ENCODE measurements at regions not wholly inside any gene's neighbourhood (a gene's known extent, or its start where the extent isn't known, plus 50 kb on each side); places are given as distances from the start of the nearest gene placed in this dataset.

- Mint-ChIP-seq H3K4me3 (no peak overlapping the region), H3K9me3 (peaks cover 0 to 11% (median 9%) of the 10 kb centered on the region in 5 donors), H3K27me3 (no peaks in the 10 kb centered on the region), H3K27ac (no peak overlapping the region), H3K36me3 (no peaks in the 10 kb centered on the region), H3K4me1 (no peaks in the 10 kb centered on the region)
- no peaks in the 10 kb centered on the region for H3K9me3 ChIP-seq (ENCODE audit: low read length)
- no peak overlapping the region for H3K27ac ChIP-seq (ENCODE audit: low read depth, low read length)
- no peak overlapping the region for H3K4me3 ChIP-seq (ENCODE audit: low read length)
- ChIA-PET POLR2A (no interaction called here), CTCF (no interaction called here)
- no peak for DNase-seq
- no peaks in the 10 kb centered on the region for H3K27me3 ChIP-seq (ENCODE audit: insufficient read depth, low read length, poor library complexity, severe bottlenecking)
- H3K4me1 ChIP-seq (ENCODE audit: insufficient read depth, low read length), result no peaks in the 10 kb centered on the region
- H3K36me3 ChIP-seq (ENCODE audit: insufficient read depth, low read length), result no peaks in the 10 kb centered on the region
These were observed 340.4 kb downstream of the SLC6A15 start for GRCh38 chr12:84572196-84572595.

GRCh38 chr12:84562331-84562730, 350.3 kb downstream of the SLC6A15 start:
- peak overlapping the region in 1 of 8 donors; percentile 26 for H3K27ac Mint-ChIP-seq
- DNase-seq, result no peak
- POLR2A ChIA-PET, result no interaction called here
- no peaks in the 10 kb centered on the region for H3K9me3 ChIP-seq (ENCODE audit: low read length)
- no peaks in the 10 kb centered on the region for H3K4me1 ChIP-seq (ENCODE audit: insufficient read depth, low read length)
- H3K4me1 Mint-ChIP-seq, result no peaks in the 10 kb centered on the region
- H3K36me3 Mint-ChIP-seq, result no peaks in the 10 kb centered on the region
- no peak overlapping the region for H3K27ac ChIP-seq (ENCODE audit: low read depth, low read length)
- H3K27me3 ChIP-seq (ENCODE audit: insufficient read depth, low read length, poor library complexity, severe bottlenecking), result no peaks in the 10 kb centered on the region
- H3K4me3 Mint-ChIP-seq, result no peak overlapping the region
- no peak overlapping the region for H3K4me3 ChIP-seq (ENCODE audit: low read length)
- peaks cover under 1 to 21% (median 5%) of the 10 kb centered on the region in 5 donors for H3K9me3 Mint-ChIP-seq
- CTCF ChIA-PET, result no interaction called here
- no peaks in the 10 kb centered on the region for H3K27me3 Mint-ChIP-seq
- no peaks in the 10 kb centered on the region for H3K36me3 ChIP-seq (ENCODE audit: insufficient read depth, low read length)

GRCh38 chr12:84561351-84561750, 351.2 kb downstream of the SLC6A15 start:
- H3K27ac ChIP-seq (ENCODE audit: low read depth, low read length), result no peak overlapping the region
- H3K27ac Mint-ChIP-seq, result no peak overlapping the region
- no peaks in the 10 kb centered on the region for H3K4me1 ChIP-seq (ENCODE audit: insufficient read depth, low read length)
- no peaks in the 10 kb centered on the region for H3K27me3 ChIP-seq (ENCODE audit: insufficient read depth, low read length, poor library complexity, severe bottlenecking)
- DNase-seq, result no peak
- H3K36me3 Mint-ChIP-seq, result no peaks in the 10 kb centered on the region
- H3K4me1 Mint-ChIP-seq, result no peaks in the 10 kb centered on the region
- H3K9me3 ChIP-seq (ENCODE audit: low read length), result no peaks in the 10 kb centered on the region
- no peaks in the 10 kb centered on the region for H3K27me3 Mint-ChIP-seq
- ChIA-PET POLR2A (no interaction called here), CTCF (no interaction called here)
- H3K4me3 ChIP-seq (ENCODE audit: low read length), result no peak overlapping the region
- no peak overlapping the region for H3K4me3 Mint-ChIP-seq
- H3K36me3 ChIP-seq (ENCODE audit: insufficient read depth, low read length), result no peaks in the 10 kb centered on the region
- H3K9me3 Mint-ChIP-seq, result peaks cover 0 to 16% (median 3%) of the 10 kb centered on the region in 5 donors

GRCh38 chr12:84554199-84554723, 358.3 kb downstream of the SLC6A15 start:
- H3K4me3 ChIP-seq (ENCODE audit: low read length), result no peak overlapping the region
- H3K4me1 Mint-ChIP-seq, result no peaks in the 10 kb centered on the region
- no peak overlapping the region for H3K4me3 Mint-ChIP-seq
- no peak for DNase-seq
- no peaks in the 10 kb centered on the region for H3K36me3 Mint-ChIP-seq
- H3K27me3 ChIP-seq (ENCODE audit: insufficient read depth, low read length, poor library complexity, severe bottlenecking), result no peaks in the 10 kb centered on the region
- H3K9me3 Mint-ChIP-seq, result peaks cover 0 to 8% (median 6%) of the 10 kb centered on the region in 5 donors
- no peaks in the 10 kb centered on the region for H3K9me3 ChIP-seq (ENCODE audit: low read length)
- H3K4me1 ChIP-seq (ENCODE audit: insufficient read depth, low read length), result no peaks in the 10 kb centered on the region
- no peaks in the 10 kb centered on the region for H3K27me3 Mint-ChIP-seq
- H3K27ac Mint-ChIP-seq, result no peak overlapping the region
- H3K27ac ChIP-seq (ENCODE audit: low read depth, low read length), result no peak overlapping the region
- no peaks in the 10 kb centered on the region for H3K36me3 ChIP-seq (ENCODE audit: insufficient read depth, low read length)
- POLR2A ChIA-PET, result no interaction called here
- CTCF ChIA-PET, result no interaction called here

GRCh38 chr12:84553331-84554117, 359.1 kb downstream of the SLC6A15 start:
- Mint-ChIP-seq H3K36me3 (no peaks in the 10 kb centered on the region), H3K4me1 (no peaks in the 10 kb centered on the region), H3K9me3 (peaks cover 0 to 8% (median 6%) of the 10 kb centered on the region in 5 donors), H3K4me3 (no peak overlapping the region), H3K27me3 (no peaks in the 10 kb centered on the region), H3K27ac (no peak overlapping the region)
- no peaks in the 10 kb centered on the region for H3K27me3 ChIP-seq (ENCODE audit: insufficient read depth, low read length, poor library complexity, severe bottlenecking)
- DNase-seq, result no peak
- POLR2A ChIA-PET, result no interaction called here
- H3K36me3 ChIP-seq (ENCODE audit: insufficient read depth, low read length), result no peaks in the 10 kb centered on the region
- H3K27ac ChIP-seq (ENCODE audit: low read depth, low read length), result no peak overlapping the region
- no peaks in the 10 kb centered on the region for H3K9me3 ChIP-seq (ENCODE audit: low read length)
- H3K4me3 ChIP-seq (ENCODE audit: low read length), result no peak overlapping the region
- H3K4me1 ChIP-seq (ENCODE audit: insufficient read depth, low read length), result no peaks in the 10 kb centered on the region
- CTCF ChIA-PET, result no interaction called here

- H3K4me1 Mint-ChIP-seq, result no peaks in the 10 kb centered on the region
- ChIA-PET POLR2A (no interaction called here), CTCF (no interaction called here)
- no peaks in the 10 kb centered on the region for H3K9me3 ChIP-seq (ENCODE audit: low read length)
- no peak overlapping the region for H3K4me3 ChIP-seq (ENCODE audit: low read length)
- no peaks in the 10 kb centered on the region for H3K27me3 ChIP-seq (ENCODE audit: insufficient read depth, low read length, poor library complexity, severe bottlenecking)
- no peaks in the 10 kb centered on the region for H3K36me3 ChIP-seq (ENCODE audit: insufficient read depth, low read length)
- H3K27me3 Mint-ChIP-seq, result no peaks in the 10 kb centered on the region
- H3K9me3 Mint-ChIP-seq, result peaks cover 0 to 12% (median 4%) of the 10 kb centered on the region in 5 donors
- H3K27ac Mint-ChIP-seq, result no peak overlapping the region
- H3K4me1 ChIP-seq (ENCODE audit: insufficient read depth, low read length), result no peaks in the 10 kb centered on the region
- H3K4me3 Mint-ChIP-seq, result no peak overlapping the region
- DNase-seq, result no peak
- no peaks in the 10 kb centered on the region for H3K36me3 Mint-ChIP-seq
- no peak overlapping the region for H3K27ac ChIP-seq (ENCODE audit: low read depth, low read length)
These were observed 361.2 kb downstream of the SLC6A15 start for GRCh38 chr12:84551373-84551772.

GRCh38 chr12:84550518-84550917, 362.1 kb downstream of the SLC6A15 start:
- Histone ChIP-seq H3K4me3 (ENCODE audit: low read length) (no peak overlapping the region), H3K27me3 (ENCODE audit: insufficient read depth, low read length, poor library complexity, severe bottlenecking) (no peaks in the 10 kb centered on the region), H3K9me3 (ENCODE audit: low read length) (no peaks in the 10 kb centered on the region), H3K27ac (ENCODE audit: low read depth, low read length) (no peak overlapping the region), H3K4me1 (ENCODE audit: insufficient read depth, low read length) (no peaks in the 10 kb centered on the region), H3K36me3 (ENCODE audit: insufficient read depth, low read length) (no peaks in the 10 kb centered on the region)
- Mint-ChIP-seq H3K27me3 (no peaks in the 10 kb centered on the region), H3K27ac (no peak overlapping the region), H3K9me3 (peaks cover 0 to 16% (median 4%) of the 10 kb centered on the region in 5 donors), H3K4me3 (no peak overlapping the region), H3K4me1 (no peaks in the 10 kb centered on the region), H3K36me3 (no peaks in the 10 kb centered on the region)
- POLR2A ChIA-PET, result no interaction called here
- no peak for DNase-seq
- CTCF ChIA-PET, result no interaction called here

GRCh38 chr12:84542289-84542688, 370.3 kb downstream of the SLC6A15 start:
- Mint-ChIP-seq H3K27ac (no peak overlapping the region), H3K36me3 (no peaks in the 10 kb centered on the region), H3K4me3 (no peak overlapping the region), H3K27me3 (no peaks in the 10 kb centered on the region), H3K9me3 (peaks cover 0 to 21% (median 9%) of the 10 kb centered on the region in 5 donors), H3K4me1 (no peaks in the 10 kb centered on the region)
- ChIA-PET POLR2A (no interaction called here), CTCF (no interaction called here)
- no peaks in the 10 kb centered on the region for H3K4me1 ChIP-seq (ENCODE audit: insufficient read depth, low read length)
- no peak overlapping the region for H3K27ac ChIP-seq (ENCODE audit: low read depth, low read length)
- DNase-seq, result no peak
- no peaks in the 10 kb centered on the region for H3K36me3 ChIP-seq (ENCODE audit: insufficient read depth, low read length)
- H3K27me3 ChIP-seq (ENCODE audit: insufficient read depth, low read length, poor library complexity, severe bottlenecking), result no peaks in the 10 kb centered on the region
- no peak overlapping the region for H3K4me3 ChIP-seq (ENCODE audit: low read length)
- H3K9me3 ChIP-seq (ENCODE audit: low read length), result no peaks in the 10 kb centered on the region
